ENCODE measurements at regions not wholly inside any gene's neighbourhood (a gene's known extent, or its start where the extent isn't known, plus 50 kb on each side); places are given as distances from the start of the nearest gene placed in this dataset.

DNA sequence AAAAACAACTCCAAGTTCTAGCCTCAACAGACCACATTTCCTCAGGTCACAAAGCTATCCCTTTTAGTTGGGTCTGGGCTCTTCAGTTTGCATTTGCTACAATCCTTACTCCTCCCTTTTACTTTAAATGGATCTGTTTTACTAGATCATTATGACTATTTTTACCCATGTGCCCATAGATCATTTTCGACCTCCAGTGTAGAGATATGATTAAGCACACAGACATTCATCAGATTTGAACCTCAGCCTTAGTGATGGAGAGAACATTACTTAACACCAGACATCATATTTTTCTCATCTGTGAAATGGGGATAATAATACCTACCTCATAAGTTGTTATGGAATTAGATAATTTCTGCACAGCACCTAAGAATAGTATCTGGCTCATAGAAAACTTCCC, 141.9 kb downstream of the NPR3 start:
- no peak for DNase-seq
- intact Hi-C loops (cut with DNase I): loop anchor here in 6 of 10 donors (5.0 to 10.0 kb wide), 4 partner anchors 138 to 158 kb away; partner anchors contain the start of gene NPR3 (in 3 of the 6)
- Histone ChIP-seq H3K4me3 (no peak overlapping the region), H3K9me3 (peaks cover 0 to 18% (median 10%) of the 10 kb centered on the region in 11 donors), H3K4me1 (peaks cover 0 to 9% (median 0%) of the 10 kb centered on the region in 9 donors), H3K36me3 (no peaks in the 10 kb centered on the region), H3K27ac (no peak overlapping the region), H3K27me3 (no peaks in the 10 kb centered on the region)
- WGBS, 2 donors: 61 to 72% methylated on average over 1 of the region's 1 CpG
- TF ChIP-seq, protein P1, sequence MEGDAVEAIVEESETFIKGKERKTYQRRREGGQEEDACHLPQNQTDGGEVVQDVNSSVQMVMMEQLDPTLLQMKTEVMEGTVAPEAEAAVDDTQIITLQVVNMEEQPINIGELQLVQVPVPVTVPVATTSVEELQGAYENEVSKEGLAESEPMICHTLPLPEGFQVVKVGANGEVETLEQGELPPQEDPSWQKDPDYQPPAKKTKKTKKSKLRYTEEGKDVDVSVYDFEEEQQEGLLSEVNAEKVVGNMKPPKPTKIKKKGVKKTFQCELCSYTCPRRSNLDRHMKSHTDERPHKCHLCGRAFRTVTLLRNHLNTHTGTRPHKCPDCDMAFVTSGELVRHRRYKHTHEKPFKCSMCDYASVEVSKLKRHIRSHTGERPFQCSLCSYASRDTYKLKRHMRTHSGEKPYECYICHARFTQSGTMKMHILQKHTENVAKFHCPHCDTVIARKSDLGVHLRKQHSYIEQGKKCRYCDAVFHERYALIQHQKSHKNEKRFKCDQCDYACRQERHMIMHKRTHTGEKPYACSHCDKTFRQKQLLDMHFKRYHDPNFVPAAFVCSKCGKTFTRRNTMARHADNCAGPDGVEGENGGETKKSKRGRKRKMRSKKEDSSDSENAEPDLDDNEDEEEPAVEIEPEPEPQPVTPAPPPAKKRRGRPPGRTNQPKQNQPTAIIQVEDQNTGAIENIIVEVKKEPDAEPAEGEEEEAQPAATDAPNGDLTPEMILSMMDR (IDR thresholded peaks at IDR 0.05): no peak
- ATAC-seq: no peak

DNA sequence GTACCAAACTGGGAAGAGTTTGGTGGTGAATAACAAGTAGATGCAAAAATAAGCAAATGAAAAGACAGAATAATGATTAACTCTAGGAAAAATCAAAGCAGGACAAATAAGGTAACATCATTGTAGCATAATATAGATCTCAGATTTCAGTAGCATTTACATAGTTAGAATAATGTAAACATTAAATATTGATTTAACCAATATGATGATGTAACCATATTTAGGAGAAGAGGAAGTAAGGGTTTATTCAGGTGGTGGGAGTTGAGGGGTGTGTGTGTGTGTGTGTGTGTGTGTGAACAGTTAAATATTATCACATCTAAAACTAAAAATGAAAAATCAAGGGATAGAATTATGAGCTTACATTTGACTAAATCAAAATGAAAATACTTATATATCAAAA, 143.4 kb downstream of the NPR3 start:
- DNase-seq (no peak), ATAC-seq (no peak)
- peaks cover 0 to 33% (median 23%) of the 10 kb centered on the region in 11 donors for H3K9me3 ChIP-seq
- intact Hi-C loops (cut with DNase I): loop anchor here in 6 of 10 donors (5.0 to 10.0 kb wide), 4 partner anchors 140 to 160 kb away; partner anchors contain the start of gene NPR3 (in 3 of the 6)
- H3K27ac ChIP-seq: no peak overlapping the region
- H3K36me3 ChIP-seq: no peaks in the 10 kb centered on the region
- TF ChIP-seq, protein P1 (IDR thresholded peaks at IDR 0.05): no peak
- no peaks in the 10 kb centered on the region for H3K27me3 ChIP-seq
- no peak overlapping the region for H3K4me3 ChIP-seq
- H3K4me1 ChIP-seq: peaks cover 0 to 9% (median 0%) of the 10 kb centered on the region in 9 donors

DNA sequence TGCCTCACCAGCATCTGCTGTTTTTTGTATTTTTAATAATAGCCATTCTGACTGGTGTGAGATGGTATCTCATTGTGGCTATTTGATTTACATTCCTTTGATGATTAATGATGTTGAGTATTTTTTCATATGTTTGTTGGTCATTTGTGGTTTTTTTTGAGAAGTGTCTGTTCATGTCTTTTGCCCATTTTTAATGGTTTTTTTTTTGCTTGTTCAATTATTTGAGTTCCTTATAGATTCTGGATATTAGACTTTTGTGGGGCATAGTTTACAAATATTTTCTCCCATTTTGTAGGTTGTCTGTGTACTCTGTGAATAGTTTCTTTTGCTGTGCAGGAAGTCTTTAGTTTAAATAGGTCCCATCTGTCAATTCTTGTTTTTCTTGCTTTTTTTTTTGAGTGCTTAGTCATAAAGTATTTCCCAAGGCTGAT, 148.1 kb downstream of the NPR3 start:
- H3K27ac ChIP-seq: no peak overlapping the region
- no peak overlapping the region for H3K4me3 ChIP-seq
- no peak for ATAC-seq
- intact Hi-C loops (cut with DNase I): loop anchor here in 5 of 10 donors (10.0 kb wide), 3 partner anchors 144 to 164 kb away; partner anchors contain the start of gene NPR3 (in 2 of the 5)
- no peaks in the 10 kb centered on the region for H3K27me3 ChIP-seq
- peaks cover 0 to 43% (median 28%) of the 10 kb centered on the region in 11 donors for H3K9me3 ChIP-seq
- no peaks in the 10 kb centered on the region for H3K36me3 ChIP-seq
- TF ChIP-seq, protein P1 (IDR thresholded peaks at IDR 0.05): no peak
- H3K4me1 ChIP-seq: no peaks in the 10 kb centered on the region
- no peak for DNase-seq

DNA sequence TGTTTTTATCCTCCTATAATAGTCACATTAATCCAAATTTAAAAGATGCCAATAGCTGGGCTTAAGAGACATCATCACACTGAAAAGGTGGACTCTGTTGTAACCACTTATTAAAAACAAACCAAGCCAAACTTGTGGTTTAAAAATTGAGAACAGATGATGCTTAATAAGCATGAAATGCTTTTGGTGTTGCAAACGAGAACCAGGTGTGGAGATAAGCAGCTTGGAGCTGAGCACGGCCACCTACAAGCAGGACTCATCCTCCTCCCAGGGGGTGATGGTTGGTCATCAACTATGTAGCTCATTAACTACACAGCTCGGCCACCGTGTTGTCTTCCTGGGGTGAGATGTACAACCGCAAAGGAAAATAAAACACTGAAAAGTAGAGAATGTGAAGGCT, 154.4 kb downstream of the NPR3 start:
- no peak overlapping the region for H3K4me3 ChIP-seq
- intact Hi-C loops (cut with DNase I): no loop called here
- no peaks in the 10 kb centered on the region for H3K27me3 ChIP-seq
- no peak overlapping the region for H3K27ac ChIP-seq
- DNase-seq: no peak
- TF ChIP-seq, protein P1 (IDR thresholded peaks at IDR 0.05): no peak
- H3K9me3 ChIP-seq: peaks cover 0 to 5% (median 0%) of the 10 kb centered on the region in 11 donors
- 48 to 56% methylated on average over 5 of the region's 5 CpGs for WGBS, 2 donors
- no peak for ATAC-seq
- no peaks in the 10 kb centered on the region for H3K36me3 ChIP-seq
- no peaks in the 10 kb centered on the region for H3K4me1 ChIP-seq

Measured in heart right ventricle (tissue), 16 donors.